Stimulated activated CD4-positive, alpha-beta T cell treated with anti-CD3 and anti-CD28 coated beads, Interleukin-15, amount 100 ng/mL, for 1 hour (primary cell): ENCODE measurements at regions not wholly inside any gene's neighbourhood (a gene's known extent, or its start where the extent isn't known, plus 50 kb on each side); places are given as distances from the start of the nearest gene placed in this dataset.
"Not testable (repeated sequence)": the region's sequence is repeated elsewhere in the genome, so short reads cannot be mapped to it uniquely, and the experiment has no call there.

Experiments used
- DNase-seq, 2 donors: peaks; one replicate each; pipeline ENCODE4 v3.0.0-alpha.2; 2020; ENCODE audit warnings: low read depth in 1 of 2, low spot score in 1 of 2

DNA sequence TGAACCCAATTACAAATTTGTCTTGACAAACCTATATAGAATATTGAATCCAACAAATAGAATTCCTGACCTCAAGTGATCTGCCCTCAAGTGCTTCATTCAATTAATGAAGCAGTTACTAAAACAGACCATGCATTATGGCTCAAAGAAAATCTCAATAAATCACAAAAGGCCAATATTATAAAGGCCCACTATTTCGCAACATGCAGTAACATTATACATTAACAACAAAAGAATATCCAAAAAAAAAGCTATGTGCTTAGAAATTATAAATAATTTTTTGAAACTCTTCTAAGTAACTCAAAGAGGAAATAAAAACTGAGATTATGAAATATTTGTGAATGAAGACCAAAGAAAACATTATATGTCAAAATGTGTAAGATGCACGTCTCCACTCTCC, 177.7 kb downstream of the ZNF674 start:
- DNase-seq, result no peak

DNA sequence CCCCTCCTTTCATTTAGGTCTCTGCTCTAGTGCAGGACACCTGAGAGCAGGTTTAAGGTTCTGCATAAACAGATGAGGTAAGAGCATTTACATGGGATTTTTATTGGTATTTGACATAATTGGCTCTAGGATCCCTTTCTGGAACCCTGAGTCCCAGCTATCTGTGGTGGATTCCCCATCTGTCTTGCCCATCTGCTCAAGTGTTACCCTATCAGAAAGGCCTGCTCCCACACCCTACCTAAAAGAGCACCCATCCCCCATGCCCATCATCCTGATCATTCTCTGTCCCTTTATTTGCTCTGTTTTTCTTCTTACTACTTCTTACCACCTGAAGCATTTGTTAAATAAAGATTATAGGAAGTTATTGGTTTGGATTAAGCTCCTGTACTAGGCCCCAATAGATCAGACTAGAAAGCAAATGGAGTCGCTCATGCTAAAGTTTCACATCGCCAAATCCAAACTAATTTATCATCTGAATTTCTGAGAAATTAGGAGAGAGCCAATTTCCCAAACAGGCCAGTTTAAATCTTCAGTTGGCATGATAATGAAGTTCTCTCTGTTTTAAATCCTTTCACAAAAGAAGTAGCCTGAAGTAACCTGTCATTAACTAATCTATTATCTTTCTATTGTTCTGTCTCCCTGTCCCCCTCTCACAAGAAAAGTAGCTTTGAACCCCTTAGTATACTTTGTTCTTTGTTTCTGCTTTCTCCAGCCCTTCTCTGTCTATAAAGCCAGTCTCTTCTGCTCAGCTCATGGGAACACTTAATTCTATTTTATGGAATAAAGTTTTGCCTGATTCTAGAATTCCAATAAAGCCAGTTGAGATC, 178.6 kb downstream of the ZNF674 start:
- no peak for DNase-seq

DNA sequence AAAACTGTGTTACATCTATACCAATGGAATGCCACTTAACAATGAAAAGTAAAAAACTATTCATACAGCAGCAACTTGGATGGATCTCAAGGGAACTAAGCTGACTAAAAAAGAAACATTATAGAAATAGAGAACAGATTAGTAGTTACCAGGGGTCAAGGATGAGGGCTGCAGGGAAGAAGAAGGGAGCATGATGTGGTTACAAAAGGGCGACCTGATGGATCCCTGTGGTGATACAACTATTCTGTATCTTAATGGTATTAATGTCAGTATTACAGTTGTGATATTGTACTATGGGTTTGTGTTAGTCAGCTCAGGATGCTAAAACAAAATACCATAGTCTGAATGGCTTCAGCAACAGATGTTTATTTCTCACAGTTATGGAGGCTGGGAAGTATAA, 190.7 kb downstream of the ZNF674 start:
- DNase-seq, result no peak

DNA sequence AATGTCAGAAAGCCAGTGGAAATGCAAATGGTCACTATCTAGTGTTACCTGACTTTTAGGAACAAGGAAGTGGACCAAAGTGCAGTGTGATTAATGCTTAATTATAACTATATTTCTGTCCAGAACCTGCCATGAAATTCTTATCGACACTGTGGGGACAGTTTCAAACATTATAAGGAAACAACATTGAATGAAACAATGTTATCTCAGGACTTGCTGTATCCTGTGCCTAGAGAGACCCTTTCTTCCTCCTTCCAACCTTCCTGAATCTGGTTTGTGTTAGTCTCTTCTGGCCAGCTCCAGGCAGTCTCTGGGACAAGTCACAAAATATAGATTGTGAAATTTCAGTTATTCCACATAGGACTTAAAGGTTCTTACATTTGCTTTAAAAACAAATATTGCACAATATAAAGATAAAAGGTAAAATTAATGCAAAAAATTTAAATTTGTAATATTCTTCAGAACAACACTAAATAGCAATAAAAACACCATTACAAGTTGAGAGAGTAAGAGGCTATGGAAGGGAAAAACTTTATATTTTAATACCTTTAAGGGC, 203.4 kb downstream of the ZNF674 start:
- no peak for DNase-seq

DNA sequence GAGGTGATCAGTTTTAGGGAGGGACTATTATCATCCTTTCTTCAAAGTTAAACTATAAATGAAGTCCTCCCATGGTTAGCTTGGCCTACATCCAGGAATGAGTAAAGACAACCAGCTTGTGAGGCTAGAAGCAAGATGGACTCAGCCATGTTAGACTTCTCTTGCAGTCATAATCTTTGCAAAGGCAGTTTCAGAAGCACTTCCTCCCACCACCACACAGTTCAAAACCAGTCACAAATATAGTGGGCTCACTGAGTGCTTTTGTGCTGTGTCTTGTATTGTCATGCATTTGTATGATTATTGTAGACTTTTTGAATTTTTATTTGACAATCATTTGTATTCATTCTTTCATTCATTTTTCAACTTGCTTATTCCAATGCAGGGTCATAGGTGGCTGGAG, 204.5 kb downstream of the ZNF674 start:
- no peak for DNase-seq

DNA sequence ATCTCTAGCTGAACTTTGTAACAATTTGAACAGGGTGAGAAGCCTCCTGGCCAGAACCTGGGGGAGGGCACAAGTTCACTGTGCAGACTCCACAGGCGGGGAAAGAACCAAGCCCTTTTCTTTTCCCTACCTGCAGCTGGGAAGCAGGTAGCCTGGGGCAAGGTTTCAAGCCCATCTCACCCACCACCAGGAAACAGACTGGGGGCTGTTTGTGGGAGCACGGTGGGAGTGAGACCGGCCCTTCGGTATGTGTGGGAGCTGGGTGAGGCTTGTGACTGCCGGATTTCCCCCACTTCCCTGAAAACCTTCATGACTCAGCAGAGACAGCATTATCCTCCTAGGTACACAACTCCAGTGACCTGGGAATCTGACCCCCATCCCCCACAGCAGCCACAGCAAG, 211.7 kb downstream of the ZNF674 start:
- no peak for DNase-seq

DNA sequence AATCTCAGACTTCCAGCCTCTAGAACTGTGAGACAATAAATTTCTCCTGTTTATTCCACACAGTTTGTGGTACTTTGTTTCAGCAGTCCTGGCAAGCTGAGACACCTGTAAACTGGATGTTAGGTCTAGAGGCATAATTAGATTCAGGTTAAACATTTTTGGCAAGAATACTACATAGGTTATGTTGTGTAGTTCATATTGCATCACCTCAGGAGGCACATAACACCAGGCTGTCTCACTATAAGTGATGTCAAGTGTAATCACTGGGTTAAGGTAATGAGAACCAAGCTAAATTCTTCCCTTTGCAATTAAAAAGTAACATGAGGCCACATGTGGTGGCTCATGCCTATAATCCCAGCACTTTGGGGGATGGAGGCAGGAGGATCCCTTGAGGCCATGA, 214.2 kb downstream of the ZNF674 start:
- no peak for DNase-seq

DNA sequence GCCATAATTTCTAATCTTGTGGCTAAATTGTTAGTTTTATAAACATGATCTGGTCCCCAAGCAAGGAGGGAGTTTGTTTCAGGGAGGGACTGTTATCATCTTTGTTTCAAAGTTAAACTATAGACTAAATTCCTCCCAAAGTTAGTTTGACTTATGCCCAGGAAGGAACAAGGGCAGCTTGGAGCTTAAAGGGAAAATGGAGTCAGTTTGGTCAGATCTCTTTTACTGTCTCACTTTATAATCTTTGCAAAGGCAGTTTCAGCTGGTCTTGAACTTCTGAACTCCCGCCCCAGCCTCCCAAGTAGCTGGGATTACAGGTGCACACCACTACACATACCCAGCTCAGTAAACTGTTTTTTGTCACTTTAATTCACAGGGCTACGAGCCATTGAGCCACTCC, 214.7 kb downstream of the ZNF674 start:
- DNase-seq, result no peak

DNA sequence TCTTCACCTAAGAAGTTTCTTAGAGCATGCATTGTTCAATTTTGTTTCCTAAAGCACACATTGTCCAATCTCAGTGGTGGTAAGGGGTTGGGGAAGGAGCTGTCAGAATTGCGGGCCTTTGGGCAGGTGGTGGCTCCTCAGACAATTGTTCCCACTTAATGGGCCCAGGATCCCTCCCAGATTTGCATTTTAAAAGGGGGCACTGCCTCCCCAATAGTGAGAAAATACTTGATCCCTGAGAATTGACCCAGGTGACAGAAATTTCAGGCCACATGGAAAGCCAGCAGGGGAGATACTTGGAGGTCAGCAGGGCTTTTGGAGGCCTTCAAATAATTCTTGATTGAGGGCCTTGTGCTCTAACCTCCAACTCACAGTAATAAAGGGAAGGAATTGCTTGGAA, 217.1 kb downstream of the ZNF674 start:
- no peak for DNase-seq

DNA sequence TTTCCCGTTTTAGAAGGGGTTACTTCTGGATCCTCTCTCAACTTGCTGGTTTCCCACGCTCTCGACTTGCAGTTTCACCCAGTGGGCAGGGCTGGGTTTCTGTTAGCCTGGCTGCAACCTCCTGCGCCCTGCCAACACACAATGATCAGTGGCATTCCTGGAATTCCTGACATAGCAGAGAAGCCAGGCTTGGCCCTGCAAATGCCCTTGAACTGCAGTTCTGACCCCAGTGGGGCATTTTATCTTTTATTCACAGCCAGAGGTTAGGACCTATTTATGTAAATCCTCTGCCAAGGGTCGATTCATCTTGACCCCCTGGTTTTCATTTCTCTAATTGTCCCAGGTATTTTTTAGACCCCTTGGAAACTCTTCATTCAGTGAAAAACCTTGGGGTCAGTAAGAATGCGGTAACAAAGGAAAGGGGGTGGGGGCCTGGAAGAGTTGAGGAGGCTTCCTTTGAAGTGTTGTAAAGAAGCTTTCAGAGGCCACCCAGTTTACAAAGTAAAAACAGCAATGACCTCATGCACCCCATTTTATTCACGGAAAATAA, 217.6 kb downstream of the ZNF674 start:
- no peak for DNase-seq

DNA sequence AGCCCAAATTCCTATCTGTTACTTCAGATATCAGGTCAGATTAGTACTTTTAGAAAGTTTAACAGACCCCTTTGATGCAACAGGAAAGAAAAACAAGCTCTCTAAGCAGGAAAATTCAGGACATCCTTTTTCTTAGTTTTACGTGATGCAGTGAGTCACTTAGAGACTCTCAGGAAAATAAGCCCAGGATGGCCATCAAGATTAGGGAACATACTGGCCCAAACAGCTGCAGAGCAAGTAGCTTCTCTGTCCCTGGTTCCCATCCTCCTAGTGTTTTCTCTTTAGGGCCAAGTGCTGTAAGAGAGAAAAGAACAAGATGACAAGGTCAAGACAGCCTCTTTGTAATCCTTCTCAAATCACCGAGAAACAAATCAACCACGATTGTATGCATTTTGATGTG, 219.1 kb downstream of the ZNF674 start:
- no peak for DNase-seq

DNA sequence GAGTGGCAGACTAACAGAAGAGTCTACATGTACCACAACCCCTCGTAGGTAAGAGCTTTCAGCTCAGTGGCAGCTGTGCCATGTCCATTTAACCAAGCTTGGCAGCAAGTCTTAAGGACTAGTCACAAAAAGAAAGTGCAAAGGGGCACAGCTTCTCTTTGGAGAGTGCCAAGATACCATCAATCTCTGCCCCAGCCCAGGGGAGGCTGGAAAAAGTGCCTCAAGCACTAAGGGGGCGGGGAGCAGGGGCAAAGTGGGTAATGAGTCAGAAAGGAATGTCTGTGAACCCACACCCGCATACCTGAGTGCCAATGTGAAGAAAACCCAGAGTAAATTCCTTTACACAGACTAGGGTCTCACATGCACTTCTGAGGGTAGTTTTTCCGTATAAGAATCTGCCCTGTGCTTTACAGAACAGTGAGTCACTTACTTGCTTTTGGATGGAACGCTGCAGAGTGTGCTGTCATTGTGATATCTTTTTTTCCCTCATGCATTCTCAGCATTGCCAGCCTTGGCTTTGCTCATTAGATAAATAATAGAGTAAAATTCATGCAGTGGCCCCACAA, 219.8 kb downstream of the ZNF674 start:
- peak; percentile 4 to 31 for DNase-seq

DNA sequence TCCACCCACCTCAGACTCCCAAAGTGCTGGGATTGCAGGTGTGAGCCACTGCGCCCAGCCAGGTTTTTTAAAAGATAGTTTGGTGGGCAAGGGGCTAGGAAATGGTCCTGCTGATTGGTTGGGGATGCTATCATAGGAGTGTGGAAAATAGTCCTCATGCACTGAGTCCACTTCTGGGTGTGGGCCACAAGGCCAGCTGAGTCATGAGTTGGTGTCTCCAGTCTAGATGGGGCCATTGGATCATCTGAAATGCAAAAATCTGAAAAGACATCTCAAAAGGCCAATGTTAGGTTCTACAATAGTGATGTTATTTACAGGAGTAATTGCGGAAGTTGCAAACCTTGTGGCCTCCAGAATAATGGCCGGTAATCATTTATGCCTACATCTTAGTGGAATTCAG, 221.1 kb downstream of the ZNF674 start:
- DNase-seq, result no peak

DNA sequence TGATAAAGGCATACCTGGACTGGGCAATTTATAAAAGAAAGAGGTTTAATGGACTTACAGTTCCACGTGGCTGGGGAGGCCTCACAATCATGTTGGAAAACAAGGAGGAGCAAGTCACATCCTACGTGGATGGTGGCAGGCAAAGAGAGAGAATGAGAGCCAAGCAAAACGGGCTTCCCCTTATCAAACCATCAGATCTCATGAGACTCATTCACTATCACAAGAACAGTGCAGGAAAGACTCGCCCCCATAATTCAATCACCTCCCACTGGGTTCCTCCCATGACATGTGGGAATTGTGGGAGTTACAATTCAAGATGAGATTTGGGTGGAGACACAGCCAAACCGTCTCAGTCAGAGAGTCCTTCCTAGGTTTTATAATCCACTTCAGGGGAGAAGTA, 222.3 kb downstream of the ZNF674 start:
- not testable (repeated sequence) for DNase-seq

DNA sequence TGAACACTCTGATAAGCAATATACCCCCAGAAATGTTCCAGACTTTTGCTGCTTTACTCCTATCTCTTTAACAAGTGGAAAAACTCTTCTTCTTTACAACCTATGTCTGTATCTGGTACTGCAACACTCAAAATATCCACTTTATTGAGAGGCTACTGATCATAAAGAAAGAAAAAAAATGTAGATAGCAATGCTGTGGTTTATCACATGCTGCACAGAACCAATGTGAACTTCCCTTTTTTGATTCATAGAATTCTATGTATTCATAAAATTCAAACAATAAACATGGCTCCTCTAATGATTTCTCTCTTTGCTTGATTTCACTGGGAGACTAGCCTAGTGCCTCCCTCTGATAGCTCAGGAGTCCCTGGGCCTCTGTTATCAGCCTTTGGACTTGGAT, 223.5 kb downstream of the ZNF674 start:
- DNase-seq, result no peak

DNA sequence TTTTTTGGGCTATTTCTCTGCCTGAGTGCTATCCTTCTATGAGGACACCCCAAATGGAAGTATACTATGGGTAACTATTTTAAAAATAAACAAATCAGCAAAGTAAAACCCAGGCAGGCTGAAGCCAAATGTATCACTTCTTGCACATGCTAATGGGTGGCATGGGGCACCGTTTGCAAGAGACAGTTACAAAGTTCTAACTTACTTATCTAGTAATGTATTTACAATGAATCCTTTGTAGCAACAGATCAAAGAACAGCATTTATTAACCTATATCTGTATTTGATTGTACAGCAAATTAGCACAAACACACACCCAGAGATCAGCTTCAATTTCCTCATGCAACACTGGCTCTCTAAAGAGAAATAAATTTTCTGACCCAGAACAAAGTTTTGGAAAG, 225.5 kb downstream of the ZNF674 start:
- DNase-seq, result no peak

DNA sequence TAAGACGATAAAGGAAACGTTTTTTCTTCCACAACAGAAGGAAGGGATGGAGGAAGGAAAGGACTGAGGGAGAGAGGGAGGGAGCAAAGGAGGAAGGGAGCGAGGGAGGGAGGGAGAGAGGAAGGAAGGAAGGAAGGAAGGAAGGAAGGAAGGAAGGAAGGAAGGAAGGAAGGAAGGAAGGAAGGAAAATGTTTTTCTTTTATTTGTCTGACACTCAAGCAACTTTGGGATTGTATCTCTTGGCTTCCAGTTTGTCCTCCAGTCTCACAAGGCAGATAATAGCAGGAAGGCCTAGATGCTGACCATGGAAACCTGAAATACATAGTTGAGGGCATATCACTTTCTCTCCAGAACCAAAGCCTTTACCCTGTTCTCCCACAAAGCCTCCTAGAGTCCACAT, 226.7 kb downstream of the ZNF674 start:
- no peak for DNase-seq

DNA sequence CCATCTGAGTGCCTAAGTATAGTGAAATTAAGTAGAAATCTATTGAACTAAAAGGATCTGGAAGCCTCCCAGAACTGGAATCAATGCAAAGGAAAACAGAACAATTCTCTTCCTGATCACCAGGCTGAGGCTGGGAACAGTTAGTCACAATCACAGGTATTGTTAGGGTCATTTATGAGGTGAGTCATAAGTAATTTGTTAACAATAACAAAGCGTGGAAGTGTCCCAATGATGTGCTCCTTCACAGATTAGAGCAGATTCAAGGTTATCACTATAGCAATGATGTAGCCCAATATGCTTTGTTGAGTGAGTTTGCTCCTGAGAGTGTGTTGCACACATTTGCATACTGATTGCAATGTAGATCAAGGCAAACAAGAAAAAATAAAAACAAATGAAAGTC, 228.1 kb downstream of the ZNF674 start:
- DNase-seq, result no peak

DNA sequence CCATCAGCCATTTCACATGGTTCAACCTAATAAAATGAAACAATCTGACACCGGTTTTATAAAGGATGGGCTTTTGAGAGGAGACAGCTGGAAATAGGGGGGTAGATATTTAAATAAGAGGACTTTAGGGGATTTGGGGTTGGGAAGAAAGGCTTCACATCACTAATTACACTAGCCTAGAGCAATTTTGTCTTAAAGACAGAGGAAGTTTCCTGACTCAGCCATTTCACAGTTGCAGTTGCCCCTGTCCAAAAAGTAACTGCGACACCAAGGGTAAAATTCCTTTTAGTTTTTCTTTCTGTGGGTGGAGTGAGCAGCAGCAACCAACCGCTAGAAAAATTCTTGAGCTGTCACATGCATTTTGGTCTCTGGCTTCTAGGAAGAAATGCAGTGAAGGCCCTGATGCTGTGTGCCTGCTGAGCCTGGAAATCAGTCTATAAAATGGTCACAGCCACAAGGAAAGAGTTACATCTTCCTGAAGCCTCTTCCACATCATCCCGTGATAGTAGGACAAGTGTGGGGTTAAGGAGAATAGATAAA, 233.6 kb downstream of the ZNF674 start:
- no peak for DNase-seq

DNA sequence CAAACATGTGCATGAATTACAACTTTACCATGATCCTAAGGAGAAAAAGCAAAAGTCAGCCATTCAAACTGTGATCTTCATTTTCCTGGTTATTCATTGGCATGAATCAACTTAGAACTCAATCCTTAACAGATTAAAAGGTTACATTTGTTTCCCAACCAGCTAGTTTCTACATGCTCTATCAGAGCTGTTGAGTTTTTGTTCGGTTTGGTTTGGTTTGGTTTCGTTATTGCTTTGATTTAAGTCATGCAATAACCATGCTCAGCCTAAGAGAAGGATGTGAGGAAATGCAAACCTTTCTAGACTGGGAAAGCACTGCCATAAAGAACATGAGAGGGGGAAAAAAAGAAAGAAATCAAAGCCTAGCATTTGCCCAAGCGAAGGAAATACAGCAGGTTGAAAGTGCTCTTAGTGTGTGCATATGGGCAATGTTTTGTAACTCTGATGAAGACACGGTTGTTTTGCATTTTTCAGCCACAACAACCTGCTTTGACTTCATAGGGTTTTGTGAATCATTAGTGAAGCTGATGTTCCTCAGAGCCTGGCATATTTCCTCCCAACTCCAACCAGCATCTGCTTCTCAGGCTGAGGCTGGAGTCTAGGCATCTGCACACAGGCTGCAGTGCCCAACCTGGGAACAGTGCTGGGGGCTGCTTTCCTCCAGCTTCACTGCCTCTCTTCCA, 234.3 kb downstream of the ZNF674 start:
- no peak for DNase-seq

DNA sequence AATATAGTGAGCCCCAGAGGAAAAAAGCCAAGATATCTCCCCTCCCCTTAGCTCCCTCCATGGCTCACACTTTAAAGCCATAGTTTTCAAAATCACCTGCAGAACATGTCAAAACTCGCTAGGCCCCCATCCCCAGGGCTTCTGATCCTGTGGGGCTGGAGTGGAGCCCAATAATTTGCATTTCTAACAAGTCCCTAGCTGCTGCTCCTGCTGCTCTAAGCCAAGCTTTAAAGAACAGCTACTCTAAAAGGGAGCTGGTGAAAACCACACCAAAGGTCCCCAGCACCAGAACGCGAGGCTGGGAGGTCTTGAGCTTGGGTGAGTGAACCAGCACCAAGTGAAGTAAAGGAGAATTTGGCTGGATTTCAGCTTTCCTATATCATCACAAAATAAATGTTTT, 237.1 kb downstream of the ZNF674 start:
- no peak for DNase-seq

DNA sequence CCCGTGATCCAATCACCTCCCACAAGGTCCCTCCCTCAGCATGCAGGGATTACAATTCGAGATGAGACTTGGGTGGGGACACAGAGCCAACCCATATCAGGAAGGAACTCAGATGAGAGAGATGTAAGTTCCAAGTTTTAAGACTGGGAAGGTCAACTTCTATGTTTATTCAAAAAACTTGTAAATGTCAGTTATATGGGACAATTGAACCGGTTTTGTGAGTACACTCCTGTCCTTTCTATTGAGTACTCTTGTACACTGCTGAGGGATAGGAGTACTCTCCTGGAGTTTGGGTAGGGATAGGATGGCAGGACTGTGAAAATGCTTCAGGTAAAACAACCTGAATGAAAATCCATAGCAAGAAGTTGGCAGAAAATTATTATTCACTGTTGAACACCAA, 239.1 kb downstream of the ZNF674 start:
- DNase-seq, result no peak
